ENCODE measurements at regions not wholly inside any gene's neighbourhood (a gene's known extent, or its start where the extent isn't known, plus 50 kb on each side); places are given as distances from the start of the nearest gene placed in this dataset.

DNA sequence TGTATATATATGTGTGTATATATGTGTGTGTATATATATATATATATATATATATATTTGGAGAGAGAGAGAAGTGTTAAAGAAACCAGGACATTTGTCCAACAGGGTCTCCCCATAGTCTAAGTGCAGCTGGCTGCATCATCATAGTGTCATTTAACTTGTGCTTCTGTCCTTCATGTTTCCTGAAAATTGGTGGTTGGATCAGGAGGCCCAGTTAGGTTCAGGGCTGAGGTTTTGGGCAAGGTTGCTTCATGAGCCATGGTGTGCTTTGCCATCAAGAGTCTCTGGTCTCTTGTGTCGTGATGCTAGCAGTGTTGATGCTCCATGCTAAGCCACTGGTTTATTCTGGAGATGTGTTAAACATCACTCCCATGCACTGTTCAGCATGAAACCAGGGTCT is 85.3 kb downstream of the C16orf95 start:
- H3K4me3 ChIP-seq (ENCODE audit: low read depth, low read length): no peak overlapping the region
- POLR2A ChIA-PET: no interaction called here
- DNase-seq (ENCODE audit: low read depth, low spot score): no peak
- TF ChIP-seq, protein P1, sequence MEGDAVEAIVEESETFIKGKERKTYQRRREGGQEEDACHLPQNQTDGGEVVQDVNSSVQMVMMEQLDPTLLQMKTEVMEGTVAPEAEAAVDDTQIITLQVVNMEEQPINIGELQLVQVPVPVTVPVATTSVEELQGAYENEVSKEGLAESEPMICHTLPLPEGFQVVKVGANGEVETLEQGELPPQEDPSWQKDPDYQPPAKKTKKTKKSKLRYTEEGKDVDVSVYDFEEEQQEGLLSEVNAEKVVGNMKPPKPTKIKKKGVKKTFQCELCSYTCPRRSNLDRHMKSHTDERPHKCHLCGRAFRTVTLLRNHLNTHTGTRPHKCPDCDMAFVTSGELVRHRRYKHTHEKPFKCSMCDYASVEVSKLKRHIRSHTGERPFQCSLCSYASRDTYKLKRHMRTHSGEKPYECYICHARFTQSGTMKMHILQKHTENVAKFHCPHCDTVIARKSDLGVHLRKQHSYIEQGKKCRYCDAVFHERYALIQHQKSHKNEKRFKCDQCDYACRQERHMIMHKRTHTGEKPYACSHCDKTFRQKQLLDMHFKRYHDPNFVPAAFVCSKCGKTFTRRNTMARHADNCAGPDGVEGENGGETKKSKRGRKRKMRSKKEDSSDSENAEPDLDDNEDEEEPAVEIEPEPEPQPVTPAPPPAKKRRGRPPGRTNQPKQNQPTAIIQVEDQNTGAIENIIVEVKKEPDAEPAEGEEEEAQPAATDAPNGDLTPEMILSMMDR (IDR thresholded peaks at IDR 0.05; ENCODE audit: insufficient read depth, low read length, missing control alignments): no peak
- CTCF ChIA-PET: interaction anchor here (2.9 kb wide), 1 partner anchor 170 kb away, joined by 15 read pairs; no protein-coding TSS in a partner anchor

DNA sequence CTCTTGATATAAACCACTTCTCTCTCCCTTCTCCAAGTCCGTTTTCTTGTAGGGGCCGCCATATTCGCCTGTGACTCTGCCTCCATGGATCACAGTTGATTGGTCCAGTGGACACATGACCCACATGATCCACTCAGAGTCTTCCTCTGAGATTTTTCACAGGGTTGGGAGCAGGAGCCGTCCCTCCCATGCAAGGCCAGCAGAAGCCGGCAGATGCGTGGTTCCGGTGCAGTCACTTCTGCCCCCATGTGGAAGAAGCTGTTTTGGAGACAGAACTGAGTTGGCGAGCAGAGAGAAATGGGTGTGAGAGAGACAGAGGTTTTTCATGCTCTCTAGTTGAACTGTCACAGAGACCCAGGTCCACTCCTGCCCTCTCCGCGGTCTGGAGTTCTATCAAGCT is 83.3 kb downstream of the C16orf95 start:
- CTCF ChIA-PET: interaction anchor here (0.8 to 2.9 kb wide), 12 partner anchors 8 to 678 kb away, joined by 3 to 15 read pairs (median 3); no protein-coding TSS in a partner anchor
- no peak for DNase-seq (ENCODE audit: low read depth, low spot score)
- TF ChIP-seq, protein P1 (IDR thresholded peaks at IDR 0.05; ENCODE audit: insufficient read depth, low read length, missing control alignments): peak; percentile 57
- no peak overlapping the region for H3K4me3 ChIP-seq (ENCODE audit: low read depth, low read length)
- POLR2A ChIA-PET: interaction anchor here (1.5 kb wide), 1 partner anchor 658 kb away, joined by 5 read pairs; no protein-coding TSS in a partner anchor

DNA sequence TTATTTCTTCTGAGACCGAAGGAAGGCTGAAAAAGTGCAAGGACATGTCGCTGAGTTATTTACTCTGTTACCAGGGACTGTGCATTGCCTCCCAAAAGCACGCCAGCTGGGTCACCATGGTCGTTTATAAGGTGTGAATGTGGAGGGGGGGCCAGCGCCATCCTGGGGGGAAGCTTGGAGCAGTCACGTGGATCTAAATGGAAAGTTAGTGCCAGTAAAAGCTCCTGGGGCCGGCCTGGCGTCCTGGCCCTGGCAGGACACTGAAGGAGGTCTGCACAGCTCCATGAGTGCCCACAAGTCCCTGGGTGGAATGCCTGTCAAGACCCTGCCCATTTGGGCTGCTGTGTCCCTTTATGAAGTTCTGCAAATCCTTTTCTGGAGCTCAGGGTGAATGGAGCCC is 82.6 kb downstream of the C16orf95 start:
- no peak overlapping the region for H3K4me3 ChIP-seq (ENCODE audit: low read depth, low read length)
- no peak for DNase-seq (ENCODE audit: low read depth, low spot score)
- TF ChIP-seq, protein P1 (IDR thresholded peaks at IDR 0.05; ENCODE audit: insufficient read depth, low read length, missing control alignments): no peak
- CTCF ChIA-PET: interaction anchor here (0.8 to 2.9 kb wide), 12 partner anchors 9 to 678 kb away, joined by 3 to 15 read pairs (median 3); no protein-coding TSS in a partner anchor
- POLR2A ChIA-PET: interaction anchor here (1.5 kb wide), 1 partner anchor 659 kb away, joined by 5 read pairs; no protein-coding TSS in a partner anchor

DNA sequence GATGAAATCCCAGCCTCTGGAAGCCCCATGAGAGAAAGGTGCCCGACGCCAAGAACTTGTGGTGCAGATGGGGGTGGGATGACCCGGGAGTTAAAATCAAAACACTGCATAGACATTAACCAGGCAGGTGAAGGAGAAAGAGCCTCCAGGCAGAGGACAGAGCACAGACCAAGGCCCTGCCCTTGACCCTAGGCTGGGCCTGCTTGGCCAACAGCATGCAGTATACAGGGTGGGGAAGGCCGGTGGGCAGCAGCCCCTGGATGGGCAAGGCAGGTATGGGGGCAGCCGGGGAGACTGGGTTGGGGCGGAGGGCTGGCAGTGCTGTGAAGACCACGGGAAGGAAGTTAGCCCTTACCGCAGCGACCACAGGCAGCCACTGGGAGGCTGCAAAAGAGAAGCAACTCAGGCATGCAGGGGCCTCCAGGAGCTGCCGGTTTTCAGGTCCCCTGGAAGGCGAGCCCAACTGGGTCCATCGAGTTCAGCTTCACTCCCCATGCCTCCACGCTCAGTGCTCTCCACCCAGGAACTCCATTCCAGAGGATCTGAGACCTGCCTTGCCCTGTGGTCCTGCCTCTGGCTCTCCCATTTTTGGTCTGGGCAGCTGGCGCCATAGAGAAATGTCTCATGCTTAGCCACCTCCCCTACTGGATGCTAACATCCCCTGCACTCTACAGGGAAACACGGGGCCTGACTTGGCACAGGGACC is 81.2 kb downstream of the C16orf95 start:
- no peak for DNase-seq (ENCODE audit: low read depth, low spot score)
- ChIA-PET POLR2A (no interaction called here), CTCF (no interaction called here)
- TF ChIP-seq, protein P1 (IDR thresholded peaks at IDR 0.05; ENCODE audit: insufficient read depth, low read length, missing control alignments): no peak
- H3K4me3 ChIP-seq (ENCODE audit: low read depth, low read length): no peak overlapping the region

DNA sequence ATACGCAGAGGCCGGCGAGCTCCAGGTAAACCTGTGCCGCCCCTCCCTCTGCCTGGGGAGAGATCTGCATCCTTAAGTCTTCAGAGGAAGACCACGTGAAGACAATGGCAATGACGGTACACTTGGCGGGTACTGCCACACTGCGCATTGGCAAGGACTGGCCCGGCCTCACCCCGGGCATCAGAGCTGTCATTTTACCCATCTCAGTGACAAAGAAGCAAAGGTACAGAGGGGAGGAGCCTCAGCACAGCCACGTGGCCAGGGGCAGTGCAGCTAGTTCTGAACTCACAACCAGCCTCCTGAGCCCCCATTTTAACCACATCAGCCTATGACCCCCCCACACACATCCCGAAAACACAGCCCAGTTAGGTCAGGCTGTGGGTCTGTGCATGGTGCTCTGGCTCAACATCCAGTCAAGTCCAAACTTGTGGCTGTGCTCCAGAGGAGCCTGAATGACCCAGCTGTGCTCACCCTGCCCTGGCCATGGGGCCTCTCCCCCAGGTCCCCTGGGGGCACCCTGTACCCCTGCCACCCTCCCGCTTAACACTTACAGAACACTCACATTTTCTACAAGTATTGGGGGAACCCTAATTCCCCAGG is 80.6 kb downstream of the C16orf95 start:
- POLR2A ChIA-PET: no interaction called here
- TF ChIP-seq, protein P1 (IDR thresholded peaks at IDR 0.05; ENCODE audit: insufficient read depth, low read length, missing control alignments): no peak
- CTCF ChIA-PET: interaction anchor here (0.8 to 1.3 kb wide), 2 partner anchors 188 to 672 kb away, joined by 3 read pairs; no protein-coding TSS in a partner anchor
- no peak overlapping the region for H3K4me3 ChIP-seq (ENCODE audit: low read depth, low read length)
- DNase-seq (ENCODE audit: low read depth, low spot score): no peak

DNA sequence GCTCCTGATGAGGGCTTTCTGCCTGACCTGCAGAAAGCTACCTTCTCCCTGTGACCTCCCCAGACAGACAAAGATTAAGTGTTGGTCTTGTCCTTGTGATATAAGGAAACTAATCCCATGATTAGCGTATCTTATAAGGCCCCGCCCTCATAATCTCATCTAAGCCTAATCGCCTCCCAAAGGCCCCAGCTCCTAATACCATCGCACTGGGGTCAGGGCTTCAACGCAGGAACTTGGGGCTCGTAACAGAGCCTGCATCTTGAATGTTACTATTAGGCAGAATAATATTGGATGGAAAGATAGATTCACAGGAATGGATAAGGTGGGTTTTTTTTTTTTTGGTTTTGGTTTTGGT is 78.9 kb downstream of the C16orf95 start:
- DNase-seq (ENCODE audit: low read depth, low spot score): no peak
- no peak overlapping the region for H3K4me3 ChIP-seq (ENCODE audit: low read depth, low read length)
- POLR2A ChIA-PET: no interaction called here
- CTCF ChIA-PET: interaction anchor here (1.0 to 1.3 kb wide), 3 partner anchors 30 to 674 kb away, joined by 3 to 4 read pairs (median 3); no protein-coding TSS in a partner anchor
- TF ChIP-seq, protein P1 (IDR thresholded peaks at IDR 0.05; ENCODE audit: insufficient read depth, low read length, missing control alignments): no peak
